ENCODE measurements at regions not wholly inside any gene's neighbourhood (a gene's known extent, or its start where the extent isn't known, plus 50 kb on each side); places are given as distances from the start of the nearest gene placed in this dataset.
"Not testable (repeated sequence)": the region's sequence is repeated elsewhere in the genome, so short reads cannot be mapped to it uniquely, and the experiment has no call there.

- no peak for DNase-seq
Observed at GRCh38 chr6:112401083-112401482, 54.0 kb downstream of the RFPL4B start.

GRCh38 chr6:112407101-112407590, 60.0 kb downstream of the RFPL4B start:
- DNase-seq = no peak

DNA sequence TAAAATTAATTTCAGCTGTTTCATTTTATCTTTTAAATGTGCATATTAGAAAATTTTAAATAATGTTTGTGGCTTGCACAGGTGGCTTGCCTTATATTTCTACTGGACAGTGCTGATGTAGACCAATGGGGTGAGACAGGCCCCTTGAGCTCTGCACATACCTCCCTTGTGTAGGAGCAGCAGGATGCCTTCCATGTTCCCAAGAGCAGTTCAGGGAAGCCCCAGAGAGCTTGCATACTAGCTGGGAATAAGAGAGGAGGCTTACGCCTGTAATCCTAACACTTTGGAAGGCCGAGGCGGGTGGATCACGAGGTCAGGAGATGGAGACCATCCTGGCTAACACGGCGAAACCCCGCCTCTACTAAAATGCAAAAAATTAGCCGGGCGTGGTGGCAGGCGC, 61.4 kb downstream of the RFPL4B start:
- no peak for DNase-seq

DNA sequence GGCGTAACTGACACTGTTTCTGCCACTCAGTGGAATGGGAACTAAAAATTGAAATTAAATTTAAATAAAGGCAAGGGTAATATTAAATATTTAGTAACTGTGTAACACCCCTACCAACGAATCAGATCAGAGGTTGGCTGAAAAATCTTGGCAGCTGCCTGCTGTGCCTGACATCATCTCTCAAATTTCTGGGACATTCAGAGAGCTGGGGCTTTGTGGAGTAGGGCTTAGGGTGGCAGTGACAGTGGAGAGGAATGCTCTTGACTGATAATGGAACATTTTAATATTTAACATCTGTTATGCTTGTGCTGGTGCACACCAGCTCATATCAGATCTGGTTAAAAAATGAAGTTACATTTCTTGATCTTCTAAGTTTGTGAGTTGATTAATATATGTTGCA, 62.2 kb downstream of the RFPL4B start:
- no peak for DNase-seq

GRCh38 chr6:112413780-112414179, 66.7 kb downstream of the RFPL4B start:
- no peak for DNase-seq

DNA sequence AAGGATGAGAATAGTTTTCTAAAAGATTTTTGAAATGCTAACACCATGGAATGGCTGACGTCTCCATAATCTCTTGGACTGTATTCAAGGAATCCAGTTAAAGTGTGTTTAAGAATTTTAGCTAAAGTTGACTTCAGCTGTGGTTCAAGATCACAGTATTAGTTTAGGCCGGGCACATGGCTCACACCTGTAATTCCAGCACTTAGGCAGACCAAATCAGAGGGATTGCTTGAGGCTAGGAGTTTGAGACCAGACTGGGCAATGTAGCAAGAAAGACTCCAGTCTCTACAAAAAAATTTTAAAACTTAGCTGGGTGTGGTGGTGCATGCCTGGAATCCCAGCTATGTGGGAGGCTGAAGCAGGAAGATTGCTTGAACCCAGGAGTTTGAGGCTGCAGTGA, 68.2 kb downstream of the RFPL4B start:
- no peak for DNase-seq

- DNase-seq = no peak
Observed at GRCh38 chr6:112416866-112417265, 69.7 kb downstream of the RFPL4B start.

- DNase-seq = not testable (repeated sequence)
Observed at GRCh38 chr6:112427011-112427410, 79.9 kb downstream of the RFPL4B start.

GRCh38 chr6:112427499-112427898, 80.4 kb downstream of the RFPL4B start:
- no peak for DNase-seq

- no peak for DNase-seq
Observed at GRCh38 chr6:112428477-112428876, 81.3 kb downstream of the RFPL4B start.

DNA sequence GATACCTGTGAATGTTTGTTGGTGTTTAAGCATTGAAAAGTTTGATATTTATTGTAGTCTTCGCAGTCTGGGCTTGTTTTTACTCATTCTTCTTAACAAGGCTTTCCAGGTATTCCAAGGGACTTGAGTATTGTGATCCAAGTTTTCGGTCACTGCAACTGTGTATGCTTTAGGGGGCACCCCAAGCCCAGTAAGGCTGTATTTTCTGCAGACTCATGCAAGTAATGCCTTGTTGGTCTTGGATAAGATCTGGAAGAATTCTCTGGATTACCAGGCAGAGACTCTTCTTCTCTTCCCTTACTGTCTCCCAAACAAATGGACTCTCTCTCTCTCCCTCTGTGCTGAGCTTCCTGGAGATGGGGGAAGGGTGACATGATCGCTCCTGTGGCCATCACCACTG, 82.1 kb downstream of the RFPL4B start:
- DNase-seq = no peak

- no peak for DNase-seq
Observed at GRCh38 chr6:112431803-112432202, 84.7 kb downstream of the RFPL4B start.

- no peak for DNase-seq
Observed at GRCh38 chr6:112432853-112433252, 85.7 kb downstream of the RFPL4B start.

DNA sequence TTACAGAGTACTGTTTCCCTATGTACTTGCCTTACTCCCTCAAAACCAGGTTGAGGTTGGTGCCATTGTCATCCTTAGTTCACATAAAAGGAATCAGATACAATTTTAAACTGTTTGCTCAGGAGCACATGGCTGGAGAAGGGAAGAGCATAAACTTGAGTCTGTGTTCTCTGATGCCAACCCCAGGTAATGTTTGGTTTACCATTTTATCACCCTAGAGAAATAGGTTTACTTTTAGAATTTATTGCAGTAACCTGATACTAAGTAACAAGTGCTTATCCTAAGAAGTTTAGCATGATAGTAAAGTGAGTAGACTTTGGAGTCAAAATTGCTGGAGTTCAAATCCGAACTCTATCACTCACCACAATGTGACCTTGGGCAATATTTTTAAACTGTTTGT, 86.3 kb downstream of the RFPL4B start:
- no peak for DNase-seq

DNA sequence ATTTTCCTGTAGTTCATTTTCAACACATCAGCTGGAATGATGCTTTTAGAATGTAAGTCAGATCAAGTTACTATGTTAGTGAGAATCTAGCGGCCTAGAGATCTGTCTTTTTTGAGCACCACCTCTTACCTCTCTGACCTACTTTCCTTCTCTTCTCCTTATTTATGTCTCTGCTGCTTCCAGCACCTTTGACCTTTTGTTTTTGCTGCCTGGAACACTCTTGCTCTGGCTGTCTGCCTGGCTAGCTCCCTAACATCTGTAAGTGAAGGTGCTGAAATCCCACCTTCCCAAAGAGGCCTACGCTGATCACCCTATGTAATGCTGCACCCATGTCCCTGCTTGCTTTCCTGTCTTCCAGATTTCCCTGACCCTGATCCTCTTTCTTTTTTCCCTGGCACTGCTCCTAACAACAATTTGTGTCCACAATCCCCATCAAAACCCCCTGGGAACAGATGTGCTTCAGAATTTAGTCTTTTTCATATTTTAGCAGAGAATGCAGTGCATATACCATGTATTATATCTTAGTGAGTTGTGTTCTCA, 87.8 kb downstream of the RFPL4B start:
- DNase-seq = no peak

- no peak for DNase-seq
Observed at GRCh38 chr6:112437058-112437457, 89.9 kb downstream of the RFPL4B start.

DNA sequence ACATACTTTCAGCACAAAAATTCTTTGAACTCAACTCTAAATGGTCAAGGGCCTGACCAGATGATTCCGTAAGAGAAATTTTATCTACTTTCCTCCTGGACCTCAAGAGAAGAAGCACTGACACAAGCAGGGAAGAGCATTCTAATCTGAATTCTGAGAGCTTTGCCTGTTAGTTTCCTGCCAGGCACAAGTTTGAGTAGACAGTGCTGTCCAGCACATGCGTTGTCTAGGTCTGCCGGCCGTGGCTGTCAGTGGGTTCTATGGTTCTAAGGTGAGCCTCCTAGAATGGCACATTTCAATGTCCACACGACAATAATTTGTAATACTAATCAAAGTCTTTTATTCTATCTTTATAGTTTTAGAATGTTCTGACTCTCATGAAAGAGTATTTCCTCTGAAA, 91.9 kb downstream of the RFPL4B start:
- no peak for DNase-seq

GRCh38 chr6:112439432-112439831, 92.3 kb downstream of the RFPL4B start:
- no peak for DNase-seq

DNA sequence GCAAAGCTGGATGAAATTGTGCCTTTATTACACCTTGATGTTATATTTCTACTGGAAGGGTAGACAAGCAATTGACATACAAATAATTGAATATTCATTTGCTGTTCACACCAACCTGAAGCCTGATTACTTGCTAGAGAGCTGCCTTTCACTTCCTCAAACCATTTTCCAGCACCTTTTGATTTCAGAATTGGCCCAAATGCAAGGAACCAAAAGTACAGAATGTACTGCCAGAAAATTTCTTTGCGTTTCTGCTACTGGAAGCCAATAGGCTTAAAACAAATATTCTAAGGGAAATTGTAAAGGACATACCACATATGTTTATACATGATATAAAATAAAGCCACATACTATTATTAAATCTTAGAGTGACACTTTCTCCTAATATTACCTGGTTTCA, 94.5 kb downstream of the RFPL4B start:
- DNase-seq = no peak

DNA sequence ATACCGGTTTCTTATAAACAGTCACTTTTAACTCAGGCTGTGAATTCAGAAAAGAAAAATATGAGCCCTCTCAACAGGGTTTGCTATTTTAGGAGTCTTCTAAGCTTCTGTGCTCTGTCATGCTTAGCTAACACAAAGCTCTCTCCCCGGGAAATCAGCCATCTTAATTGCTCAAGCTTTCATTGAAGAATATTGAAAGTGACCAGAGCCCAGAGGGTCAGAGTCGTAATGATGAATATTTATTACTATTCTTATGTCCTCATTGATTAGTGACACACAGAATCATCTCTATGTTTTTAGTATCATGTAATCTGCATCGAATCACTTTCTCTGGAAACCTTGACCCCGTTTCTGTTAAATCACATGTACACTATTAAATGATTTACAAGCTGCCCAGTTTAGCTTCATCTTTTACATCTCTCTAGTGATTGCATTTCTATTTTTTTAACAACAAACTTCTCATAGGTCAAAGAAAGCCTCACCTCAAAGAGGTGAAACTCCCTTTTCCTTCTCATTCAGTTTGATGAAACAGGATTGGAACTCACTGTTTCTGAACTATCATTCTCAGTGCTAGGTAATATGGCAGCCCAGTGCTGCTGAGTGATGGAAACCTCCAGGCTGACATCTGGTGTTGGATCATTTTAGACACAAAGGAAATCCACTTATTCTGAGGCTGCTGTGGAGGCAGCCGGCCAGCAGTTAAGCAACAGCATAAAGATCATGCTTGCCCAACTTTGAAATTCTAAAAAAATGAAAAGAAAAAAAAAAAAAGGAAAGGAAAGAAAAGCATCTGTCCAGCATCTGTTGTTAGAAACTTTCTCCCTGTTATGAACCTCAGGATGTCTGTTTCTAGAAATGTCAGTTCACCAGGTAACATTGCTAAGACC, 96.3 kb downstream of the RFPL4B start:
- DNase-seq = no peak

GRCh38 chr6:112448786-112449185, 101.7 kb downstream of the RFPL4B start:
- not testable (repeated sequence) for DNase-seq

GRCh38 chr6:112450663-112451062, 103.5 kb downstream of the RFPL4B start:
- no peak for DNase-seq

GRCh38 chr6:112457886-112458285, 110.8 kb downstream of the RFPL4B start:
- DNase-seq = no peak

GRCh38 chr6:112459758-112460304, 112.7 kb downstream of the RFPL4B start:
- no peak for DNase-seq

Data from stimulated activated CD4-positive, alpha-beta T cell treated with anti-CD3 and anti-CD28 coated beads, Interleukin-1b, Interleukin-23, amount 100 ng/mL, for 48 hours (primary cell).